GM12892 (cell line): ENCODE measurements at regions not wholly inside any gene's neighbourhood (a gene's known extent, or its start where the extent isn't known, plus 50 kb on each side); places are given as distances from the start of the nearest gene placed in this dataset.

Experiments
- POLR2A ChIP-seq: IDR thresholded peaks from 2 replicates; pipeline ENCODE4 v1.6.1; 2011; ENCODE audit warnings: low read depth, low read length, control low read depth
- POLR2AphosphoS5 ChIP-seq: IDR thresholded peaks from 2 replicates; pipeline ENCODE4 v1.6.1; 2011; ENCODE audit warnings: low read depth, low read length, control low read depth
- TAF1 ChIP-seq: IDR thresholded peaks from 2 replicates; pipeline ENCODE4 v1.6.1; 2011; ENCODE audit warnings: low read depth, mild to moderate bottlenecking, control low read depth, low read length, borderline replicate concordance

DNA sequence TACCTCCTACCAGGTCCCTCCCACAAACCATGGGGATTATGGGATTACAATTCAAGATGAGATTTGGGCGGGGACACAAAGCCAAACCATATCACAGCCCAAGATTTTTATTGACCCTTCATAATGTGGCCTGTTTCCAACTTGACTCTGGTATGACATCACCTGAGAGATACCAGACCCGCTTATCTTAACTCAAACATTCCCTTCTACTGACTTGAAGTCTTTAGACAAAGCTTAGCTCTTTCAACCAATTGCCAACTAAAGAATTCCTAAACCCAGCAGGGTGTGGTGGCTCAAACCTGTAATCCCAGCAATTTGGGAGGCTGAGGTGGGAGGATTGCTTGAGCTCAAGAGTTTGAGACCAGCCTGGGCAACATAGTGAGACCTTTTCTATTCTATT lies 67.9 kb downstream of the CLRN3 start:
- TF ChIP-seq POLR2A (no peak), TAF1 (no peak), POLR2AphosphoS5 (no peak)
